PC-3 (cell line): ENCODE measurements at regions not wholly inside any gene's neighbourhood (a gene's known extent, or its start where the extent isn't known, plus 50 kb on each side); places are given as distances from the start of the nearest gene placed in this dataset.

Source experiments
- EZH2 ChIP-seq: fragments of 300-600 bp; sonication (generic); IDR thresholded peaks from one replicate; pipeline ENCODE4 v1.6.1; 2017; ENCODE audit warnings: antibody characterized with exemption, mild to moderate bottlenecking, low read length; ENCODE audit not compliant: unreplicated experiment
- TF ChIP-seq, protein P1 (sequence below): fragments of 300-600 bp; sonication (generic); conservative IDR thresholded peaks from 2 replicates; pipeline ENCODE4 v1.5.1; 2017; ENCODE audit warnings: antibody characterized with exemption, low read depth, mild to moderate bottlenecking, low read length

- TF ChIP-seq, protein P1, sequence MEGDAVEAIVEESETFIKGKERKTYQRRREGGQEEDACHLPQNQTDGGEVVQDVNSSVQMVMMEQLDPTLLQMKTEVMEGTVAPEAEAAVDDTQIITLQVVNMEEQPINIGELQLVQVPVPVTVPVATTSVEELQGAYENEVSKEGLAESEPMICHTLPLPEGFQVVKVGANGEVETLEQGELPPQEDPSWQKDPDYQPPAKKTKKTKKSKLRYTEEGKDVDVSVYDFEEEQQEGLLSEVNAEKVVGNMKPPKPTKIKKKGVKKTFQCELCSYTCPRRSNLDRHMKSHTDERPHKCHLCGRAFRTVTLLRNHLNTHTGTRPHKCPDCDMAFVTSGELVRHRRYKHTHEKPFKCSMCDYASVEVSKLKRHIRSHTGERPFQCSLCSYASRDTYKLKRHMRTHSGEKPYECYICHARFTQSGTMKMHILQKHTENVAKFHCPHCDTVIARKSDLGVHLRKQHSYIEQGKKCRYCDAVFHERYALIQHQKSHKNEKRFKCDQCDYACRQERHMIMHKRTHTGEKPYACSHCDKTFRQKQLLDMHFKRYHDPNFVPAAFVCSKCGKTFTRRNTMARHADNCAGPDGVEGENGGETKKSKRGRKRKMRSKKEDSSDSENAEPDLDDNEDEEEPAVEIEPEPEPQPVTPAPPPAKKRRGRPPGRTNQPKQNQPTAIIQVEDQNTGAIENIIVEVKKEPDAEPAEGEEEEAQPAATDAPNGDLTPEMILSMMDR: no peak
- TF ChIP-seq EZH2: no peak
These were observed 482.8 kb downstream of the ELAVL2 start for GRCh38 chr9:23343226-23343625.
